HuH-7.5 (cell line): ENCODE measurements at regions not wholly inside any gene's neighbourhood (a gene's known extent, or its start where the extent isn't known, plus 50 kb on each side); places are given as distances from the start of the nearest gene placed in this dataset.

Experiments used
- DNase-seq: peaks from one replicate; pipeline ENCODE4 v3.0.0; 2011; ENCODE audit warnings: low spot score

DNA sequence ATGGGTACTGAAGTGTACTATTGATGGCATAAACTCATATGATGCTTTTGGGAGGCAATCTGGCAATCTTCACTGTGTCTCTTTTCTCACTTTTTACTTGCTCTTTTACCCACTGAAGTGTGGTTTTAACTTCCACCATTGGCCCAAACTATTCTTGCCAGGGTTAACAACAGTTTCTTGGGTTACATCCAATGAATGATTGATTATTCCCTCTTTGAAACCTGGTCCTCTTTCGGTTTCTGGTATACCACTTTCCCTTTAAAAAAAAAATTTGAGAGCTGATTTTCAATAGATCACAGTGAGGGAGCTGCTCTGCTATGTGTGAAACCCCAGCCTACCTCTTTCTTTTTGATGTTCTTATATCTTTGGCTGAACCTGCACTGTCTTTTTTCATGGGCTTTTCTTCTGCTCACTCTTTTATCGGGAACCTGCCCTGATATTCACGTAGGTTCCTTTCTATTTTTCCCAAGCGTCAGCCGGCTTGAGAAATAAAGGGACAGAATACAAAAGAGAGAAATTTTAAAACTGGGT is 56.1 kb upstream of the OR4E1 start:
- DNase-seq: no peak

GRCh38 chr14:21725250-21725649 is 51.6 kb upstream of the OR4E1 start:
- DNase-seq: no peak

- DNase-seq: no peak
Measured at GRCh38 chr14:21724090-21724973, 50.7 kb upstream of the OR4E1 start.

DNA sequence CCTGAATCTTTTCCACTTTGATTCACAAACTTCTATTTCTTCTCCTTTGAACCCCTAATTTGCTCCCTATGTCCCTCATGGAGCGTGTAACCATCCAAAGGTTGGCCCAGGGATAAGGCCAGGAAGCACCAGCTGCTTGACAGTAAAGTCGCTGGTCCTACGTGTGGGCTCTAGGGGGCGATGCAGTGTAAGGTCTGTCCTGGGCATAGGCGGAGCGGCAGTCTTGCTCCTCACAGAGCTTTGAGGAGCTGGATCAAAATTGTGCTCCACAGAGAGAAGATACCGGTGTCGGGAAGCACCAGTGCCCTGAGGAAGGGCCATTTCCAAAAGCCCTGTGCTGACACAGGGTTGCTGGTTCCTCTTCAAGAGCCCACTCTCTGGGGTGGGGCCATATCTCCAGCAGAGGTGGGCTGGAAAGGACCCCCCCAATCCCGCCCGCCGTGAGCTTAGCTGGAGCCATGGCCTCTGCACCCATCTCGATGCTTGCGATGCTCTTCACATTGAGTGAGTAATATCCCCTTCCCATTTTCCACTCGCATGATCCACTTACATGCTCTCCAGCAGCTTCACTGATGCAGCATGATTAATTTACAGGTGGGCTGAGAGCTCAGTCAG is 49.9 kb upstream of the OR4E1 start:
- peak; percentile 16 for DNase-seq
